ENCODE measurements at regions not wholly inside any gene's neighbourhood (a gene's known extent, or its start where the extent isn't known, plus 50 kb on each side); places are given as distances from the start of the nearest gene placed in this dataset.
A peak's percentile ranks its signal among the peaks of the same experiment; 100 is the strongest.
"Not testable (repeated sequence)": the region's sequence is repeated elsewhere in the genome, so short reads cannot be mapped to it uniquely, and the experiment has no call there.

GRCh38 chr9:79433703-79434102 lies 138.1 kb upstream of the TLE4 start:
- ChIA-PET CTCF (no interaction called here), POLR2A (no interaction called here)
- Histone ChIP-seq H3K27me3 (ENCODE audit: insufficient read depth, low read length, poor library complexity, severe bottlenecking) (no peaks in the 10 kb centered on the region), H3K36me3 (ENCODE audit: insufficient read depth, low read length) (no peaks in the 10 kb centered on the region), H3K9me3 (ENCODE audit: low read length) (no peaks in the 10 kb centered on the region), H3K27ac (ENCODE audit: low read depth, low read length) (no peak overlapping the region), H3K4me3 (ENCODE audit: low read length) (no peak overlapping the region), H3K4me1 (ENCODE audit: insufficient read depth, low read length) (no peaks in the 10 kb centered on the region)
- Mint-ChIP-seq H3K36me3 (no peaks in the 10 kb centered on the region), H3K27me3 (peaks cover 5 to 63% of the 10 kb centered on the region in 2 donors), H3K4me3 (no peak overlapping the region), H3K4me1 (peaks cover 0 to 2% (median 0%) of the 10 kb centered on the region in 3 donors), H3K9me3 (peaks cover 0 to 3% (median 0%) of the 10 kb centered on the region in 5 donors), H3K27ac (no peak overlapping the region)
- no peak for DNase-seq

- H3K4me1 Mint-ChIP-seq; CTCF ChIA-PET; H3K27ac ChIP-seq (ENCODE audit: low read depth, low read length); H3K36me3 Mint-ChIP-seq; H3K27me3 ChIP-seq (ENCODE audit: insufficient read depth, low read length, poor library complexity, severe bottlenecking); H3K27ac Mint-ChIP-seq; POLR2A ChIA-PET; H3K4me3 ChIP-seq (ENCODE audit: low read length); H3K36me3 ChIP-seq (ENCODE audit: insufficient read depth, low read length); H3K9me3 Mint-ChIP-seq; H3K9me3 ChIP-seq (ENCODE audit: low read length); H3K4me1 ChIP-seq (ENCODE audit: insufficient read depth, low read length): not testable (repeated sequence)
- peak in 1 of 5 donors; percentile 73 for DNase-seq
- peaks cover 8 to 39% of the 10 kb centered on the region in 2 donors for H3K27me3 Mint-ChIP-seq
- H3K4me3 Mint-ChIP-seq = peak overlapping the region in 2 of 7 donors; percentile 30 to 41
Measured at GRCh38 chr9:79439221-79439620, 132.5 kb upstream of the TLE4 start.

- Histone ChIP-seq H3K4me1 (ENCODE audit: insufficient read depth, low read length) (no peaks in the 10 kb centered on the region), H3K4me3 (ENCODE audit: low read length) (no peak overlapping the region), H3K27ac (ENCODE audit: low read depth, low read length) (no peak overlapping the region), H3K27me3 (ENCODE audit: insufficient read depth, low read length, poor library complexity, severe bottlenecking) (no peaks in the 10 kb centered on the region), H3K36me3 (ENCODE audit: insufficient read depth, low read length) (no peaks in the 10 kb centered on the region), H3K9me3 (ENCODE audit: low read length) (no peaks in the 10 kb centered on the region)
- Mint-ChIP-seq H3K36me3 (no peaks in the 10 kb centered on the region), H3K4me1 (no peaks in the 10 kb centered on the region), H3K9me3 (peaks cover 0 to 5% (median 0%) of the 10 kb centered on the region in 5 donors), H3K27me3 (peaks cover 0 to 1% of the 10 kb centered on the region in 2 donors), H3K27ac (no peak overlapping the region), H3K4me3 (no peak overlapping the region)
- CTCF ChIA-PET = no interaction called here
- DNase-seq = no peak
- POLR2A ChIA-PET = no interaction called here
Measured at GRCh38 chr9:79446523-79447307, 125.0 kb upstream of the TLE4 start.

GRCh38 chr9:79447308-79447605 lies 124.5 kb upstream of the TLE4 start:
- CTCF ChIA-PET = no interaction called here
- peaks cover 0 to 1% of the 10 kb centered on the region in 2 donors for H3K27me3 Mint-ChIP-seq

GRCh38 chr9:79447762-79448161 lies 124.0 kb upstream of the TLE4 start:
- no peak overlapping the region for H3K27ac Mint-ChIP-seq
- H3K4me1 ChIP-seq (ENCODE audit: insufficient read depth, low read length) = no peaks in the 10 kb centered on the region
- no peaks in the 10 kb centered on the region for H3K36me3 Mint-ChIP-seq
- peaks cover 3 to 9% (median 4%) of the 10 kb centered on the region in 5 donors for H3K9me3 Mint-ChIP-seq
- H3K4me1 Mint-ChIP-seq = no peaks in the 10 kb centered on the region
- H3K27me3 Mint-ChIP-seq = peaks cover 0 to 1% of the 10 kb centered on the region in 2 donors
- CTCF ChIA-PET = no interaction called here
- H3K4me3 Mint-ChIP-seq = no peak overlapping the region
- no peak overlapping the region for H3K4me3 ChIP-seq (ENCODE audit: low read length)
- POLR2A ChIA-PET = no interaction called here
- H3K27me3 ChIP-seq (ENCODE audit: insufficient read depth, low read length, poor library complexity, severe bottlenecking) = no peaks in the 10 kb centered on the region
- H3K9me3 ChIP-seq (ENCODE audit: low read length) = no peaks in the 10 kb centered on the region
- H3K36me3 ChIP-seq (ENCODE audit: insufficient read depth, low read length) = no peaks in the 10 kb centered on the region
- H3K27ac ChIP-seq (ENCODE audit: low read depth, low read length) = no peak overlapping the region
- DNase-seq = no peak

More at GRCh38 chr9:79447308-79447605, 124.5 kb upstream of the TLE4 start:
- H3K9me3 Mint-ChIP-seq = peaks cover under 1 to 6% (median 1%) of the 10 kb centered on the region in 5 donors
- no peaks in the 10 kb centered on the region for H3K27me3 ChIP-seq (ENCODE audit: insufficient read depth, low read length, poor library complexity, severe bottlenecking)
- H3K4me3 Mint-ChIP-seq = no peak overlapping the region
- DNase-seq = no peak
- H3K36me3 ChIP-seq (ENCODE audit: insufficient read depth, low read length) = no peaks in the 10 kb centered on the region
- no peak overlapping the region for H3K27ac Mint-ChIP-seq
- H3K36me3 Mint-ChIP-seq = no peaks in the 10 kb centered on the region
- POLR2A ChIA-PET = no interaction called here
- H3K4me1 ChIP-seq (ENCODE audit: insufficient read depth, low read length) = no peaks in the 10 kb centered on the region
- H3K4me3 ChIP-seq (ENCODE audit: low read length) = no peak overlapping the region
- no peaks in the 10 kb centered on the region for H3K4me1 Mint-ChIP-seq
- no peaks in the 10 kb centered on the region for H3K9me3 ChIP-seq (ENCODE audit: low read length)
- no peak overlapping the region for H3K27ac ChIP-seq (ENCODE audit: low read depth, low read length)

GRCh38 chr9:79452265-79452664 lies 119.5 kb upstream of the TLE4 start:
- H3K27me3 Mint-ChIP-seq = peaks cover 7% of the 10 kb centered on the region in 2 donors
- no peak for DNase-seq
- CTCF ChIA-PET = no interaction called here

GRCh38 chr9:79461712-79462111 lies 110.1 kb upstream of the TLE4 start:
- H3K36me3 ChIP-seq (ENCODE audit: insufficient read depth, low read length) = no peaks in the 10 kb centered on the region
- no peaks in the 10 kb centered on the region for H3K27me3 ChIP-seq (ENCODE audit: insufficient read depth, low read length, poor library complexity, severe bottlenecking)
- ChIA-PET POLR2A (no interaction called here), CTCF (no interaction called here)
- no peak overlapping the region for H3K27ac ChIP-seq (ENCODE audit: low read depth, low read length)
- H3K4me3 ChIP-seq (ENCODE audit: low read length) = no peak overlapping the region
- no peak overlapping the region for H3K4me3 Mint-ChIP-seq
- H3K9me3 Mint-ChIP-seq = no peaks in the 10 kb centered on the region
- H3K4me1 ChIP-seq (ENCODE audit: insufficient read depth, low read length) = no peaks in the 10 kb centered on the region
- no peaks in the 10 kb centered on the region for H3K36me3 Mint-ChIP-seq
- H3K27me3 Mint-ChIP-seq = peaks cover 2 to 15% of the 10 kb centered on the region in 2 donors
- no peaks in the 10 kb centered on the region for H3K4me1 Mint-ChIP-seq
- no peak for DNase-seq
- no peaks in the 10 kb centered on the region for H3K9me3 ChIP-seq (ENCODE audit: low read length)
- H3K27ac Mint-ChIP-seq = no peak overlapping the region

More at GRCh38 chr9:79452265-79452664, 119.5 kb upstream of the TLE4 start:
- Mint-ChIP-seq H3K27ac (no peak overlapping the region), H3K9me3 (peaks cover 5 to 13% (median 6%) of the 10 kb centered on the region in 5 donors), H3K4me1 (no peaks in the 10 kb centered on the region), H3K36me3 (no peaks in the 10 kb centered on the region), H3K4me3 (no peak overlapping the region)
- Histone ChIP-seq H3K27me3 (ENCODE audit: insufficient read depth, low read length, poor library complexity, severe bottlenecking) (no peaks in the 10 kb centered on the region), H3K4me1 (ENCODE audit: insufficient read depth, low read length) (no peaks in the 10 kb centered on the region), H3K4me3 (ENCODE audit: low read length) (no peak overlapping the region), H3K27ac (ENCODE audit: low read depth, low read length) (no peak overlapping the region), H3K36me3 (ENCODE audit: insufficient read depth, low read length) (no peaks in the 10 kb centered on the region), H3K9me3 (ENCODE audit: low read length) (no peaks in the 10 kb centered on the region)
- POLR2A ChIA-PET = no interaction called here

GRCh38 chr9:79465156-79465555 lies 106.6 kb upstream of the TLE4 start:
- Mint-ChIP-seq H3K4me3 (no peak overlapping the region), H3K36me3 (no peaks in the 10 kb centered on the region), H3K27me3 (peaks cover 0 to 2% of the 10 kb centered on the region in 2 donors), H3K27ac (no peak overlapping the region), H3K9me3 (no peaks in the 10 kb centered on the region), H3K4me1 (peaks cover 0 to 9% (median 4%) of the 10 kb centered on the region in 3 donors)
- H3K27ac ChIP-seq (ENCODE audit: low read depth, low read length) = no peak overlapping the region
- no peak overlapping the region for H3K4me3 ChIP-seq (ENCODE audit: low read length)
- DNase-seq = no peak
- no peaks in the 10 kb centered on the region for H3K27me3 ChIP-seq (ENCODE audit: insufficient read depth, low read length, poor library complexity, severe bottlenecking)
- no peaks in the 10 kb centered on the region for H3K36me3 ChIP-seq (ENCODE audit: insufficient read depth, low read length)
- POLR2A ChIA-PET = no interaction called here
- H3K4me1 ChIP-seq (ENCODE audit: insufficient read depth, low read length) = peaks cover 4% of the 10 kb centered on the region
- CTCF ChIA-PET = no interaction called here
- H3K9me3 ChIP-seq (ENCODE audit: low read length) = no peaks in the 10 kb centered on the region
